Lung (tissue), 11 donors: ENCODE measurements at regions not wholly inside any gene's neighbourhood (a gene's known extent, or its start where the extent isn't known, plus 50 kb on each side); places are given as distances from the start of the nearest gene placed in this dataset.

Experiments used
- ATAC-seq: fragments of 200-7000 bp; cut with Tn5 transposase; one replicate; pipeline ENCODE4 v1.9.1; 2020; ENCODE audit warnings: moderate number of reproducible peaks; ENCODE audit not compliant: insufficient read depth, low FRiP score
- DNase-seq, 3 donors: peaks; one replicate each; pipeline ENCODE4 v3.0.0-alpha.2; 2013 to 2017
- H3K27ac ChIP-seq, 2 donors: one replicate each; pipeline ENCODE4 v1.5.1; 2013; ENCODE audit warnings: mild to moderate bottlenecking in 2 of 2, moderate library complexity in 2 of 2, control low read depth in 1 of 2, inconsistent platforms in 1 of 2, low read depth in 1 of 2, low read length in 1 of 2
- H3K27me3 ChIP-seq, 3 donors: one replicate each; pipeline ENCODE4 v1.5.1; 2013; ENCODE audit warnings: low read length in 2 of 3; ENCODE audit not compliant: control insufficient read depth in 3 of 3, insufficient read depth in 3 of 3
- H3K36me3 ChIP-seq, 4 donors: one replicate each; pipeline ENCODE4 v1.5.1; 2013; ENCODE audit warnings: low read length in 4 of 4, mild to moderate bottlenecking in 1 of 4, moderate library complexity in 1 of 4; ENCODE audit not compliant: control insufficient read depth in 4 of 4, insufficient read depth in 4 of 4
- H3K4me1 ChIP-seq, 5 donors: one replicate each; pipeline ENCODE4 v1.5.1; 2013; ENCODE audit warnings: low read length in 5 of 5, mild to moderate bottlenecking in 2 of 5, moderate library complexity in 1 of 5; ENCODE audit not compliant: control insufficient read depth in 5 of 5, insufficient read depth in 5 of 5
- H3K4me3 ChIP-seq: one replicate; pipeline ENCODE4 v1.5.1; 2013; ENCODE audit warnings: mild to moderate bottlenecking, control low read depth, moderate library complexity
- H3K9ac ChIP-seq, 2 donors: one replicate each; pipeline ENCODE4 v1.5.1; 2013; ENCODE audit warnings: low read length in 2 of 2, control low read depth in 1 of 2; ENCODE audit not compliant: insufficient read depth in 1 of 2
- H3K9me3 ChIP-seq, 4 donors: one replicate each; pipeline ENCODE4 v1.5.1; 2013; ENCODE audit warnings: low read length in 3 of 4, mild to moderate bottlenecking in 1 of 4, moderate library complexity in 1 of 4; ENCODE audit not compliant: control insufficient read depth in 4 of 4, insufficient read depth in 3 of 4
- CTCF ChIP-seq: IDR thresholded peaks from 2 replicates; pipeline ENCODE4 v1.5.1; 2012; ENCODE audit warnings: mild to moderate bottlenecking; ENCODE audit errors: control extremely low read depth, extremely low read depth
- WGBS, 2 donors: extraction: QIAGEN DNeasy Blood & Tissue Kit; methylation state at CpG; one replicate each; pipeline ENCODE4 v1.1.7; 2013; 5-methylcytosine and 5-hydroxymethylcytosine counted together
- donor health status: control.
- donor health status: control.
- donor health status: Bipolar disorder and iron deficiency.
- donor health status: healthy.
- donor health status: DM: yes; HTN: yes; CAD: no.

GRCh38 chr5:121296356-121296755, 555.3 kb upstream of the FTMT start:
- no peak for TF ChIP-seq CTCF
- WGBS, 2 donors, result 51 to 54% methylated on average over 2 of the region's 2 CpGs

GRCh38 chr5:121299153-121299552, 552.5 kb upstream of the FTMT start:
- H3K4me1 ChIP-seq, result no peaks in the 10 kb centered on the region
- H3K4me3 ChIP-seq, result no peak overlapping the region
- H3K27ac ChIP-seq, result no peak overlapping the region
- no peak overlapping the region for H3K9ac ChIP-seq
- H3K27me3 ChIP-seq, result no peaks in the 10 kb centered on the region
- DNase-seq (no peak), ATAC-seq (no peak)
- WGBS, 2 donors, result 85 to 89% methylated on average over 3 of the region's 3 CpGs
- H3K9me3 ChIP-seq, result no peaks in the 10 kb centered on the region
- no peak for TF ChIP-seq CTCF
- no peaks in the 10 kb centered on the region for H3K36me3 ChIP-seq

More at GRCh38 chr5:121296356-121296755, 555.3 kb upstream of the FTMT start:
- Histone ChIP-seq H3K27ac (no peak overlapping the region), H3K4me1 (no peaks in the 10 kb centered on the region), H3K4me3 (no peak overlapping the region), H3K9me3 (no peaks in the 10 kb centered on the region), H3K9ac (no peak overlapping the region), H3K36me3 (no peaks in the 10 kb centered on the region), H3K27me3 (no peaks in the 10 kb centered on the region)
- ATAC-seq, result no peak
- no peak for DNase-seq

- ATAC-seq, result no peak
- H3K36me3 ChIP-seq, result no peaks in the 10 kb centered on the region
- H3K9ac ChIP-seq, result no peak overlapping the region
- H3K27ac ChIP-seq, result no peak overlapping the region
- no peaks in the 10 kb centered on the region for H3K27me3 ChIP-seq
- no peak for DNase-seq
- H3K9me3 ChIP-seq, result no peaks in the 10 kb centered on the region
- no peak overlapping the region for H3K4me3 ChIP-seq
- no peak for TF ChIP-seq CTCF
- no peaks in the 10 kb centered on the region for H3K4me1 ChIP-seq
- WGBS, 2 donors, result 92 to 94% methylated on average over 1 of the region's 1 CpG
Measured at GRCh38 chr5:121304838-121305237, 546.8 kb upstream of the FTMT start.

GRCh38 chr5:121313886-121314285, 537.8 kb upstream of the FTMT start:
- 72 to 92% methylated on average over 1 of the region's 1 CpG for WGBS, 2 donors
- no peaks in the 10 kb centered on the region for H3K36me3 ChIP-seq
- H3K9ac ChIP-seq, result no peak overlapping the region
- H3K27me3 ChIP-seq, result no peaks in the 10 kb centered on the region
- no peak overlapping the region for H3K4me3 ChIP-seq
- ATAC-seq, result no peak
- peaks cover 0 to 3% (median 0%) of the 10 kb centered on the region in 4 donors for H3K9me3 ChIP-seq
- DNase-seq, result no peak
- H3K4me1 ChIP-seq, result no peaks in the 10 kb centered on the region
- no peak for TF ChIP-seq CTCF
- no peak overlapping the region for H3K27ac ChIP-seq
